ENCODE measurements at regions not wholly inside any gene's neighbourhood (a gene's known extent, or its start where the extent isn't known, plus 50 kb on each side); places are given as distances from the start of the nearest gene placed in this dataset.
"Not testable (repeated sequence)": the region's sequence is repeated elsewhere in the genome, so short reads cannot be mapped to it uniquely, and the experiment has no call there.

- ATAC-seq (no peak), DNase-seq (ENCODE audit: low spot score) (no peak)
Measured at GRCh38 chr2:8327371-8328100, 354.3 kb upstream of the ID2 start.

- ATAC-seq: peak; percentile 42
- DNase-seq (ENCODE audit: low spot score): no peak
Measured at GRCh38 chr2:8328217-8328616, 353.6 kb upstream of the ID2 start.

GRCh38 chr2:8329660-8330622 lies 351.9 kb upstream of the ID2 start:
- peak; percentile 12 for ATAC-seq

GRCh38 chr2:8331068-8331467 lies 350.8 kb upstream of the ID2 start:
- ATAC-seq (no peak), DNase-seq (ENCODE audit: low spot score) (no peak)

More at GRCh38 chr2:8329660-8330622, 351.9 kb upstream of the ID2 start:
- no peak for DNase-seq (ENCODE audit: low spot score)

- ATAC-seq (no peak), DNase-seq (ENCODE audit: low spot score) (no peak)
Measured at GRCh38 chr2:8332646-8333045, 349.2 kb upstream of the ID2 start.

GRCh38 chr2:8333177-8333831 lies 348.6 kb upstream of the ID2 start:
- ATAC-seq: peak; percentile 78
- peak; percentile 60 for DNase-seq (ENCODE audit: low spot score)

- ATAC-seq; DNase-seq (ENCODE audit: low spot score): not testable (repeated sequence)
Measured at GRCh38 chr2:8333832-8334187, 348.0 kb upstream of the ID2 start.

- peak; percentile 91 for ATAC-seq
- DNase-seq (ENCODE audit: low spot score): peak; percentile 71
Measured at GRCh38 chr2:8334866-8335325, 347.0 kb upstream of the ID2 start.

GRCh38 chr2:8335801-8336200 lies 346.1 kb upstream of the ID2 start:
- ATAC-seq: no peak
- DNase-seq (ENCODE audit: low spot score): no peak

- no peak for ATAC-seq
- no peak for DNase-seq (ENCODE audit: low spot score)
Measured at GRCh38 chr2:8337321-8337720, 344.5 kb upstream of the ID2 start.

- ATAC-seq: peak; percentile 87
- no peak for DNase-seq (ENCODE audit: low spot score)
Measured at GRCh38 chr2:8342407-8342806, 339.4 kb upstream of the ID2 start.

- ATAC-seq (no peak), DNase-seq (ENCODE audit: low spot score) (no peak)
Measured at GRCh38 chr2:8343031-8343430, 338.8 kb upstream of the ID2 start.

- ATAC-seq (no peak), DNase-seq (ENCODE audit: low spot score) (no peak)
Measured at GRCh38 chr2:8344144-8345097, 337.4 kb upstream of the ID2 start.

- DNase-seq (ENCODE audit: low spot score): no peak
Measured at GRCh38 chr2:8345200-8345599, 336.7 kb upstream of the ID2 start.

GRCh38 chr2:8346208-8346607 lies 335.6 kb upstream of the ID2 start:
- ATAC-seq: no peak
- DNase-seq (ENCODE audit: low spot score): no peak

More at GRCh38 chr2:8345200-8345599, 336.7 kb upstream of the ID2 start:
- no peak for ATAC-seq

GRCh38 chr2:8346706-8347430 lies 335.0 kb upstream of the ID2 start:
- no peak for ATAC-seq
- no peak for DNase-seq (ENCODE audit: low spot score)

- not testable (repeated sequence) for ATAC-seq; DNase-seq (ENCODE audit: low spot score)
Measured at GRCh38 chr2:8348911-8349310, 332.9 kb upstream of the ID2 start.

GRCh38 chr2:8352296-8352695 lies 329.6 kb upstream of the ID2 start:
- ATAC-seq: no peak
- DNase-seq (ENCODE audit: low spot score): no peak

GRCh38 chr2:8352989-8353388 lies 328.9 kb upstream of the ID2 start:
- DNase-seq (ENCODE audit: low spot score): no peak
- no peak for ATAC-seq
